ENCODE measurements at regions not wholly inside any gene's neighbourhood (a gene's known extent, or its start where the extent isn't known, plus 50 kb on each side); places are given as distances from the start of the nearest gene placed in this dataset.
A peak's percentile ranks its signal among the peaks of the same experiment; 100 is the strongest.

- Histone ChIP-seq H3K4me1 (peaks cover 5 to 19% (median 8%) of the 10 kb centered on the region in 4 donors), H3K9me3 (no peaks in the 10 kb centered on the region), H3K4me3 (no peak overlapping the region), H3K27ac (peak overlapping the region in 2 of 4 donors; percentile 18 to 62), H3K36me3 (no peaks in the 10 kb centered on the region), H3K27me3 (no peaks in the 10 kb centered on the region)
- TF ChIP-seq EP300 (IDR thresholded peaks at IDR 0.05), result no peak
- TF ChIP-seq CTCF (IDR thresholded peaks at IDR 0.05), result no peak
- no peak for TF ChIP-seq POLR2A (IDR thresholded peaks at IDR 0.05)
- TF ChIP-seq POLR2AphosphoS5 (IDR thresholded peaks at IDR 0.05), result no peak
- ATAC-seq (ENCODE audit: low FRiP score in 2 of 2) (no peak), DNase-seq (no peak)
- WGBS, 2 donors, result 90 to 95% methylated on average over 7 of the region's 7 CpGs
Observed at GRCh38 chr14:73800970-73801515, 50.6 kb upstream of the PTGR2 start.

- ATAC-seq (ENCODE audit: low FRiP score in 2 of 2) (no peak), DNase-seq (no peak)
- Histone ChIP-seq H3K27ac (peak overlapping the region in 1 of 4 donors; percentile 58), H3K4me3 (no peak overlapping the region), H3K4me1 (peaks cover 16 to 32% (median 27%) of the 10 kb centered on the region in 4 donors), H3K27me3 (no peaks in the 10 kb centered on the region), H3K9me3 (no peaks in the 10 kb centered on the region), H3K36me3 (no peaks in the 10 kb centered on the region)
- TF ChIP-seq POLR2AphosphoS5 (IDR thresholded peaks at IDR 0.05) (no peak), EP300 (IDR thresholded peaks at IDR 0.05) (no peak), POLR2A (IDR thresholded peaks at IDR 0.05) (no peak), CTCF (IDR thresholded peaks at IDR 0.05) (no peak)
- 57 to 60% methylated on average over 4 of the region's 4 CpGs for WGBS, 2 donors
Observed at GRCh38 chr14:73797543-73798265, 53.9 kb upstream of the PTGR2 start.

GRCh38 chr14:73796893-73797542, 54.6 kb upstream of the PTGR2 start:
- peaks cover 16 to 32% (median 26%) of the 10 kb centered on the region in 4 donors for H3K4me1 ChIP-seq
- H3K9me3 ChIP-seq, result no peaks in the 10 kb centered on the region
- ATAC-seq (ENCODE audit: low FRiP score in 2 of 2), result no peak
- no peaks in the 10 kb centered on the region for H3K27me3 ChIP-seq
- peak overlapping the region in 1 of 4 donors; percentile 58 for H3K27ac ChIP-seq
- H3K36me3 ChIP-seq, result no peaks in the 10 kb centered on the region
- TF ChIP-seq CTCF (IDR thresholded peaks at IDR 0.05) (no peak), POLR2AphosphoS5 (IDR thresholded peaks at IDR 0.05) (no peak), POLR2A (IDR thresholded peaks at IDR 0.05) (no peak), EP300 (IDR thresholded peaks at IDR 0.05) (no peak)
- WGBS, 2 donors, result 89 to 95% methylated on average over 4 of the region's 4 CpGs
- no peak for DNase-seq
- no peak overlapping the region for H3K4me3 ChIP-seq

GRCh38 chr14:73796415-73796814, 55.2 kb upstream of the PTGR2 start:
- Histone ChIP-seq H3K4me1 (peaks cover 16 to 32% (median 28%) of the 10 kb centered on the region in 4 donors), H3K9me3 (no peaks in the 10 kb centered on the region), H3K36me3 (no peaks in the 10 kb centered on the region), H3K27me3 (no peaks in the 10 kb centered on the region), H3K4me3 (no peak overlapping the region), H3K27ac (peak overlapping the region in 1 of 4 donors; percentile 68)
- DNase-seq, result no peak
- TF ChIP-seq POLR2AphosphoS5 (IDR thresholded peaks at IDR 0.05) (no peak), CTCF (IDR thresholded peaks at IDR 0.05) (no peak), EP300 (IDR thresholded peaks at IDR 0.05) (no peak), POLR2A (IDR thresholded peaks at IDR 0.05) (no peak)
- WGBS, 2 donors, result 86 to 89% methylated on average over 2 of the region's 2 CpGs
- no peak for ATAC-seq (ENCODE audit: low FRiP score in 2 of 2)

Measured in upper lobe of left lung (tissue), 6 donors.